GM19240 (cell line): ENCODE measurements at regions not wholly inside any gene's neighbourhood (a gene's known extent, or its start where the extent isn't known, plus 50 kb on each side); places are given as distances from the start of the nearest gene placed in this dataset.

ENCODE experiments used
- DNase-seq: peaks from one replicate; pipeline ENCODE4 v3.0.0; 2011; ENCODE audit warnings: low spot score; ENCODE audit not compliant: insufficient read length

GRCh38 chr22:48837341-48837935, 990.2 kb downstream of the BRD1 start:
- DNase-seq: no peak

- no peak for DNase-seq
These were observed 990.9 kb downstream of the BRD1 start for GRCh38 chr22:48836673-48837340.

GRCh38 chr22:48835857-48836672, 991.6 kb downstream of the BRD1 start:
- no peak for DNase-seq

- no peak for DNase-seq
These were observed 992.3 kb downstream of the BRD1 start for GRCh38 chr22:48835364-48835763.

- no peak for DNase-seq
These were observed 993.3 kb downstream of the BRD1 start for GRCh38 chr22:48834404-48834803.

- DNase-seq: no peak
These were observed 995.1 kb downstream of the BRD1 start for GRCh38 chr22:48832592-48832991.

GRCh38 chr22:48829908-48830307, 997.8 kb downstream of the BRD1 start:
- DNase-seq: no peak

- no peak for DNase-seq
These were observed 999.0 kb downstream of the BRD1 start for GRCh38 chr22:48828688-48829087.

GRCh38 chr22:48827904-48828555, 999.6 kb downstream of the BRD1 start:
- DNase-seq: no peak

GRCh38 chr22:48827268-48827846, 1000.3 kb downstream of the BRD1 start:
- no peak for DNase-seq

GRCh38 chr22:48826546-48826945, 1001.1 kb downstream of the BRD1 start:
- no peak for DNase-seq

GRCh38 chr22:48825802-48826520, 1001.7 kb downstream of the BRD1 start:
- DNase-seq: no peak

GRCh38 chr22:48824712-48825651, 1002.7 kb downstream of the BRD1 start:
- no peak for DNase-seq

- DNase-seq: no peak
These were observed 1003.7 kb downstream of the BRD1 start for GRCh38 chr22:48823941-48824340.

- DNase-seq: no peak
These were observed 1005.1 kb downstream of the BRD1 start for GRCh38 chr22:48822278-48823233.

- no peak for DNase-seq
These were observed 1005.9 kb downstream of the BRD1 start for GRCh38 chr22:48821727-48822126.

- no peak for DNase-seq
These were observed 1006.4 kb downstream of the BRD1 start for GRCh38 chr22:48821346-48821690.

- no peak for DNase-seq
These were observed 1007.0 kb downstream of the BRD1 start for GRCh38 chr22:48820481-48821345.
